ENCODE measurements at regions not wholly inside any gene's neighbourhood (a gene's known extent, or its start where the extent isn't known, plus 50 kb on each side); places are given as distances from the start of the nearest gene placed in this dataset.

DNA sequence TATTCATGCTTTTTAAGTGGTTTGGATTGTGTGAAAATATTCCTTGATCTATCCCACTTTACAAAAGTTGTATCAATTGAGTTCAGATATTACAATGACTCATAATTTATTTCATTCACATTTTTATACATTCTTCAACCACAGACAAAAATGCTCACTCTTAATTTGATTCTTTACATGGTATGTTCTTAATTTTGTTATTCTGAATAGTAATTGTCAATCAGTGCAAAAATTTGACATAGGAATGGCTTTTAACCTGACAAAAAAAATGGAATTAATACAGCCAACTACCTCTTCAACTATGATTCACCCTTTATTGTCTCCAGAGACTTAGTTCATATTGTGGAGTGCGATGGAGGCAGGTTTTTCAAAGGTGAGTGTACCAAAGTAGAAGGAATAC lies 1002.4 kb upstream of the ADGRL4 start:
- ATAC-seq (no peak), DNase-seq (ENCODE audit: low spot score in 2 of 2) (no peak)
- H3K27ac Mint-ChIP-seq: no peak overlapping the region
- peaks cover 6% of the 10 kb centered on the region for H3K9me3 Mint-ChIP-seq
- no peak overlapping the region for H3K4me3 Mint-ChIP-seq
- H3K36me3 Mint-ChIP-seq: no peaks in the 10 kb centered on the region
- H3K4me1 Mint-ChIP-seq: no peaks in the 10 kb centered on the region

DNA sequence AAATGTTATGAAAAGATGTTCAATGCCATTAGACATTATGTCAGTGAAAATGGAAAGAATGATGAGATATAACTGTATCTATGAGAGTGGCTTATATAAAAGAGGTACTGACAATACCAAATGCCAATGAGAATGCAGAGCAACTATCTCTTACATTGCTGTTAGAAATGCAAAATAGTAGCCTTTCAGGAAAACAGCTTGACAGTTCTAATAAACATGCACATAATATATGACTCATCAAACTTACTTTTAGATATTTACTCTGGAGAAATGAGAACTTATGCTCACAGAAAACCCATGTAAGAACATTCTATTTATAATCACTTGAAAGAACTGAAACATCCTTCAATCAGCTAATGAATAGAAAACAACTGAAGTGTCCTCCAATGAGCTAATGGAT lies 996.7 kb upstream of the ADGRL4 start:
- Mint-ChIP-seq H3K36me3 (no peaks in the 10 kb centered on the region), H3K9me3 (peaks cover 11% of the 10 kb centered on the region), H3K27ac (no peak overlapping the region), H3K4me1 (no peaks in the 10 kb centered on the region), H3K4me3 (no peak overlapping the region)
- DNase-seq (ENCODE audit: low spot score in 2 of 2) (no peak), ATAC-seq (no peak)

DNA sequence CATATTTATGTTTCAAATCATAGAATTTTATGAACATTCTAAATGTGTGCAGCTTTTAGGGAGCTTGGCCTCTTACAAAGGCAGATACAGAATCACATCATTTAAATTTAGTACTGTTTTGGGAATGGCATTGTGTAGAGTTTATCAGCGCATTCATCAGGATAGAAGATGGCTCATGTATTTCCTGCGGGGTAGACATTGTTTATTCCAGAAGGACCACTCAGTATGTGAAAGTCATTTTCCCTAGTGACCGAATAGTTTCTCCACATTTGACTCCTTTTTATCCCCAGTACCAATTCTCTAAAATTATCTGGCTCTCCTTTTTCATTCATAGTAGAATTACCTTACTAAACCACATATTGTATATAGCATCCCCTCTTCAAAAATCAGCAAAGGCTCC lies 981.9 kb upstream of the ADGRL4 start:
- H3K4me3 Mint-ChIP-seq: no peak overlapping the region

DNA sequence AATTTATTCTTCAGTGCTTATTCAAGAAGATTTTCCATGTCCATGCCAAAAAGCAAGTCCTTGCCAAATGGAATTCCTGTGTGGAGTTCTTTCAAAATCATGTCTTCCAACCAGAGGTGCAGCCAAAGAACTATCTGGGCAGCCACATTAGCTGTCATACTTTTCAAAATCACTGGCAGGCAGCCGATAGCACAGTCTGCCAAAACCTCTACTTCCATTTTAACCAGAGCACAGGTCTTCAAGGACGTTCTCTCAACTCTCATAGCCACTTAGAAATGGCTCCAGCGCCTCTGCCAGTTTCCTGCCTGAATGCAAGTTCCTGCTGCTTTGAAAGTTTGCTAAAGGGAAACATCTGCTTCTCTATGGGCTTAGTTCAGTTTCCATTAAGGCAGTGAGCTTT lies 975.7 kb upstream of the ADGRL4 start:
- Mint-ChIP-seq H3K36me3 (no peaks in the 10 kb centered on the region), H3K9me3 (peaks cover 28% of the 10 kb centered on the region), H3K4me3 (no peak overlapping the region), H3K4me1 (no peaks in the 10 kb centered on the region), H3K27ac (no peak overlapping the region)
- DNase-seq (ENCODE audit: low spot score in 2 of 2): no peak
- no peak for ATAC-seq

More for the DNA sequence above, 981.9 kb upstream of the ADGRL4 start:
- Mint-ChIP-seq H3K36me3 (no peaks in the 10 kb centered on the region), H3K9me3 (peaks cover 19% of the 10 kb centered on the region), H3K27ac (no peak overlapping the region), H3K4me1 (no peaks in the 10 kb centered on the region)
- no peak for DNase-seq (ENCODE audit: low spot score in 2 of 2)
- no peak for ATAC-seq

DNA sequence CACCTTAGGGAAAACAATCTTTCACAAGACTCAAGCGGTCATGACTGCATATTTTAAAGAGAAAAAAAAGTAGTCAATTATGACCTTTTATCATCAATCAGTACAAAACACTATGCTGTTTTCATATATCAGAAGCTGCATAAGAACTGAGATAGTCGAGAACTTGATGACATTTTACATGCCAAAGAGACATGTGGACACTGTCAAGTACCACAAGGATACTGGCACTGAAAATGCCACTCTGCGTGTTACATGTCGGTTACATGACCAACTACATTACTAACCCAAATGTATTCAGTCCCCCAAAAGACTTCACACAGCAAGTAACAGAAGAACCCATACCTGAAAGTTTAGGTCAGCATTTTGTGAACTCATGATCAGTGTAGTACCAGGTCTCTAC lies 975.0 kb upstream of the ADGRL4 start:
- ATAC-seq (no peak), DNase-seq (ENCODE audit: low spot score in 2 of 2) (no peak)
- H3K27ac Mint-ChIP-seq: no peak overlapping the region
- H3K4me3 Mint-ChIP-seq: no peak overlapping the region
- no peaks in the 10 kb centered on the region for H3K36me3 Mint-ChIP-seq
- no peaks in the 10 kb centered on the region for H3K4me1 Mint-ChIP-seq
- peaks cover 28% of the 10 kb centered on the region for H3K9me3 Mint-ChIP-seq

DNA sequence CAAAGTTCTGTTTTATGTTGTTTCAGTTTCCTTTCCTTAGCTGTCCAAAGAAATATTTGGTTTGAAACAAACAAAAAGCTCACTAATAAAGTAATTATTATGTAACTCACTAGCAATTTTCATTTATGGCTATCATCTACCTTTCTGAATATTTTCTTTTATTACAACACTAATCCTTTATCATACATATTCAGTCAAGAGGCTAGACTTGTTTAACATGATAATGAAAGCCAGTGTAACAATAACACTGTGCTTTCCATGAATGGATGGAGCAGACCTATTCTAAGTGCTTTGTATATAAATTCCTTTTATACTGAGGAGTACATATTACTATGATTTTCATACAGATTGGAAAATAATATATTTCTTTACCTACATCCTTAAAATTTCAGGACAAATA lies 972.8 kb upstream of the ADGRL4 start:
- Mint-ChIP-seq H3K36me3 (no peaks in the 10 kb centered on the region), H3K27ac (no peak overlapping the region), H3K9me3 (peaks cover 18% of the 10 kb centered on the region), H3K4me1 (no peaks in the 10 kb centered on the region), H3K4me3 (no peak overlapping the region)
- ATAC-seq: no peak
- no peak for DNase-seq (ENCODE audit: low spot score in 2 of 2)

DNA sequence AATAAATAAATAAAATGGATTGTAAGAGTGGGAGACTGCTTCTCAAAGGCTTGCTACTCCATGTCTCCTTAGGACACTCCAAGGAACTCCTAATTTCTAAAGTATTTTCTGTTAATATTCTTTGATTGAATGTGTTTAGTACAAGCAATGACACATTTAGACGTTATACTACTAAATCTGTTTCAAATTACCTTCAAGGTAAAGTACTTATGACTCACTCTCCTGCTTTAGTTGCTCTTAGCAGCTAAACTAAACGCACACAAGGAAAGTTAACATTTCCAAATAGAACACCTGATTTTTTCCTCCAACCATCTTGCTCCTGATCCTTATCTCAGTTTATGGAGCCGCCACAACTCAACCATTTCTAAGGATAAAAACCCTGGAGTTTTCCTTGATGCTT lies 969.8 kb upstream of the ADGRL4 start:
- Mint-ChIP-seq H3K4me3 (no peak overlapping the region), H3K9me3 (peaks cover 13% of the 10 kb centered on the region), H3K27ac (no peak overlapping the region), H3K4me1 (no peaks in the 10 kb centered on the region), H3K36me3 (no peaks in the 10 kb centered on the region)
- no peak for DNase-seq (ENCODE audit: low spot score in 2 of 2)
- ATAC-seq: no peak

DNA sequence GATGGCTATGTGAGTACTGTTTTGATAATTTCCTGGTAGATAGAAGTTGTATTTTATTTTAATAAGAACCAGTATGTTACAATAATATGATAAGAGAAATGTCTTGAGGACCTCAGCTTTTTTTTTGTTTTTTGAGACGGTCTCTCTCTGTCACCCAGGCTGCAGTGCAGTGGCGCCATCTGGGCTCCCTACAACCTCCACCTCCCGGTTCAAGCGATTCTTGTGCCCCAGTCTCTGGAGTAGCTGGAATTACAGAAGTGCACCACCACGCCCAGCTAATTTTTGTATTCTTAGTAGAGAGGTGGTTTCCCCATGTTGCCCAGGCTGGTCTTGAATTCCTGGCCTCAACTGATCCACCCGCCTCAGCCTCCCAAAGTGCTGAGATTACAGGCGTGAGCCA lies 968.1 kb upstream of the ADGRL4 start:
- Mint-ChIP-seq H3K27ac (no peak overlapping the region), H3K36me3 (no peaks in the 10 kb centered on the region), H3K4me3 (no peak overlapping the region), H3K9me3 (peaks cover 11% of the 10 kb centered on the region), H3K4me1 (no peaks in the 10 kb centered on the region)
- no peak for DNase-seq (ENCODE audit: low spot score in 2 of 2)
- no peak for ATAC-seq

DNA sequence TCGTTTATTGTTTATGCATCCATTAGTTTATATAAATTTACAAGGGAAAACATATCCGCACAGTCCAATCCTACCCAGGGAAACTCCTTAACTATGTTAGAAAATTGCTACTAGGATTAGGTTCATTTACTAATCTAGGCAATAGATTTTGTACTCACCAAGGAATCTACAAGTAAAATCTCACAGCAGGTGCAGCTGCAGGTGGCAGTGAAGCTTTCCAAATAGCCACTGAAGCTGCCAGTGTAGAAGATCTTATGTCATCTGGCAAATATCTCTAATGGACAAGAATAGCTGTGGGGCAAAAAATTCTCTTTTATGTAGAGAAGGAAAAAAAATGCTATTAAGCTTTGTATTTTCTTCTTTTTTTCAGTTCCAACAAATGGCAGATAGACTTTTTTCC lies 963.4 kb upstream of the ADGRL4 start:
- Mint-ChIP-seq H3K9me3 (peaks cover 10% of the 10 kb centered on the region), H3K4me3 (no peak overlapping the region)

DNA sequence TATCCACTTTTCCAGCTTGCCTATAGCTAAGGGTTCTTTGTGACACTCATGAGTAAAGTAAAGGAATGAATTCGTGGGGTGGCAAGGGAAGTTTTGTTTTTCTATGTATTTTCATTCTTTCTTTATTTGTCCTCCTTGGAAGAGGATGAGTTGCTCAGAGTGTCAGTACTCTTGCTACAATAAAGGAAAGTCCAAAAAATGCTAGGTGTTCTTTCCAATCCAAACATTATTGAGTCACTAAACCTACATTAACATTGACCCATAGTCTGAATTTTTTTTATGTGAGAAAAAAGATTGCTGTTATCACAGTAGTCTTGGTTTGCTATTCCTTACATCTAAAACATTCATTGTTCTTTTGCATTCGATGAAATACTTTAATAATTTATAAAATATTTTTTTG lies 959.9 kb upstream of the ADGRL4 start:
- no peak for DNase-seq (ENCODE audit: low spot score in 2 of 2)
- no peaks in the 10 kb centered on the region for H3K36me3 Mint-ChIP-seq
- ATAC-seq: no peak
- H3K4me3 Mint-ChIP-seq: no peak overlapping the region
- no peak overlapping the region for H3K27ac Mint-ChIP-seq
- peaks cover 17% of the 10 kb centered on the region for H3K9me3 Mint-ChIP-seq
- H3K4me1 Mint-ChIP-seq: no peaks in the 10 kb centered on the region

More for the DNA sequence above, 963.4 kb upstream of the ADGRL4 start:
- no peaks in the 10 kb centered on the region for H3K36me3 Mint-ChIP-seq
- no peaks in the 10 kb centered on the region for H3K4me1 Mint-ChIP-seq
- DNase-seq (ENCODE audit: low spot score in 2 of 2) (no peak), ATAC-seq (no peak)
- no peak overlapping the region for H3K27ac Mint-ChIP-seq

DNA sequence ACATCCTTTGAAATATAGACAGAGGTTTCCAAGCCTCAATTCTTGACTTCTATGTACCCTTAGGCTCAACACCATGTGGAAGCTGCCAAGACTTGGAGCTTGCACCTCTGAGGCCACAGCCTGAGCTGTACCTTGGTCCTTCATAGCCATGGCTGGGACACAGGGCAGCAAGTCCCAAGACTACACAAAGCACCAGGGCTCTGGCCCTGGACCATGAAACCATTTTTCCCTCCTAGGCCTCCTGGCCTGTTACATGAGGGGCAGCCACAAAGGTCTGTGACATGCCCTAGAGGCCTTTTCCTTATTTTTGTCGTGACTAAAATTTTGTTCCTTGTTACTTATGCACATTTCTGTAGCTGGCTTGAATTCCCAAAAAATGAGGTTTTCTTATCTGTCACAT lies 953.1 kb upstream of the ADGRL4 start:
- Mint-ChIP-seq H3K4me3 (no peak overlapping the region), H3K27ac (no peak overlapping the region), H3K36me3 (no peaks in the 10 kb centered on the region), H3K4me1 (no peaks in the 10 kb centered on the region), H3K9me3 (peaks cover 23% of the 10 kb centered on the region)
- ATAC-seq: no peak
- DNase-seq (ENCODE audit: low spot score in 2 of 2): no peak

DNA sequence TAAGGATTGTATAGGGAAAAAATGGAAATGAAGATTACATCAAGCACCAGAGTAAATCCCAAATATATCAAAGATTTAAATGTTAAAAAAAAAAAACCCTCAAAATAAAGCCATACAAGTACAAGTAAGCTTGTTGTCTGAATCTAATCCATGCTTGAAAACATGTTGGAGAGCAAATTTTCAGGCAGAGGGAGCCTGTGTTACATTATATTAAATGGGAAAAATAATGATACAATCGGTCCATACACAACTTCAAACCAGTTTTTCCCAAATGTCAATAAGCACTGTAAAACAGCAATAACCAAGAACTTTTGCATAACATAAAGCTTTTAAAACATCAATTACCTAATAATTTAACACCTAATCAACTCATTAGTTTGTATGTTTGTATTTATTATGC lies 949.4 kb upstream of the ADGRL4 start:
- Mint-ChIP-seq H3K4me3 (no peak overlapping the region), H3K27ac (no peak overlapping the region), H3K4me1 (no peaks in the 10 kb centered on the region), H3K9me3 (peaks cover 30% of the 10 kb centered on the region), H3K36me3 (no peaks in the 10 kb centered on the region)
- ATAC-seq (no peak), DNase-seq (ENCODE audit: low spot score in 2 of 2) (no peak)

DNA sequence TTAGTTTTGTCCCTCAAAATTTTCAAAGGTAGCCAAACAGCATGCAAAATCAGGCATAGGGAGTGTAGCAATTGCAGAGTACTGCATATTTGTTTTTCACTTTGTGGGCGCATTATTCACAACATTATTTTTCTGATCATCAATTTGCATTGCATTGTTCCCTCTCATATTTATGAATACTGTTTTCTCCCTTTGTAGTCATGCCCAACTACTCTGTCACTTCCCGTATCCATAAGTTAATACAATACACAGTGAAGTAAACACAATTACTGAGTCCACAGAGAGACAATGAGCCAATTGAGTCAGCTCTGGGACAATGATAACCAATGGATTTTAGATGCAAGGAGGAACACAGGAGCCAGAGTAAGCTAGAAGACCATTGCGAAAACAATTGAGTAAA lies 944.0 kb upstream of the ADGRL4 start:
- no peaks in the 10 kb centered on the region for H3K36me3 Mint-ChIP-seq
- no peaks in the 10 kb centered on the region for H3K4me1 Mint-ChIP-seq
- ATAC-seq (no peak), DNase-seq (ENCODE audit: low spot score in 2 of 2) (no peak)
- H3K27ac Mint-ChIP-seq: no peak overlapping the region
- H3K9me3 Mint-ChIP-seq: peaks cover 24% of the 10 kb centered on the region
- H3K4me3 Mint-ChIP-seq: no peak overlapping the region

DNA sequence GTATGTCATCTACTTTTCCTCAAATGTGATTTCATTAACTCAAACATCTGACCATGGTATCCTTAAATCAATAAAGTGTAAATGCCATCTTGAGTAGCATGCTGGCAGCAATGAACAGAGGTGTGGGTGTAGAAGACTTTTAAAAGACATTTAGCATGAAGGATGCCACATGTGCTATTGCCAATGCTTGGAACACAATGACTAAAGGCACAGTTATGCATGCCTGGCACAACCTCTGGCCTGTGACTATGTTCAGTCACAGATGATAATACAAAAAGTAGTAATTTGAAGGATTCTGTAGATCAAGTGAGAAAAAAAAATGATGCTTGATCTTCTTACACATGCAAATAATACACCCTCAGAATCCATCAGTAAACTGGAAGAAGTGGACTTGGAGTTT lies 938.9 kb upstream of the ADGRL4 start:
- no peaks in the 10 kb centered on the region for H3K4me1 Mint-ChIP-seq
- no peaks in the 10 kb centered on the region for H3K36me3 Mint-ChIP-seq
- no peak overlapping the region for H3K27ac Mint-ChIP-seq
- DNase-seq (ENCODE audit: low spot score in 2 of 2) (no peak), ATAC-seq (no peak)
- H3K9me3 Mint-ChIP-seq: peaks cover 5% of the 10 kb centered on the region
- H3K4me3 Mint-ChIP-seq: no peak overlapping the region

DNA sequence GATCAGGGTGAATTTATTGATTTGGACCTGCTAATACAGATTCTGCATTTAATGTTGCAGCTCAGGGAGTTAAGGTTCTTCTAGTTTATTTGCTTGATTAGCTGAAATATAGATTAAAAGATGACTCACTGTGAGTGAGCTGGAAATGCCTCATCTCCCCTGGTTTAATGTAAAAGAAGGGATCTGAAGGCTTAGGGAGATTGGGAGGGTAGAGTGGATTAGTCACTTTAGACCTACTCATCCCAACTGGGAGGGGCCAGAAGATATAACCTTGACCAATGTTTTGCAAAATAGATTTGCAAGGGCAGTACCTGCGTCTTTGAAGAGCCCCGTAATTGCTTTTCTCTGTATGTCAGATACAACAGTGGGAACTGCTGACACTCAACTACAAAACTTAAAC lies 922.8 kb upstream of the ADGRL4 start:
- Mint-ChIP-seq H3K36me3 (no peaks in the 10 kb centered on the region), H3K4me1 (no peaks in the 10 kb centered on the region)
- DNase-seq (ENCODE audit: low spot score in 2 of 2): no peak

DNA sequence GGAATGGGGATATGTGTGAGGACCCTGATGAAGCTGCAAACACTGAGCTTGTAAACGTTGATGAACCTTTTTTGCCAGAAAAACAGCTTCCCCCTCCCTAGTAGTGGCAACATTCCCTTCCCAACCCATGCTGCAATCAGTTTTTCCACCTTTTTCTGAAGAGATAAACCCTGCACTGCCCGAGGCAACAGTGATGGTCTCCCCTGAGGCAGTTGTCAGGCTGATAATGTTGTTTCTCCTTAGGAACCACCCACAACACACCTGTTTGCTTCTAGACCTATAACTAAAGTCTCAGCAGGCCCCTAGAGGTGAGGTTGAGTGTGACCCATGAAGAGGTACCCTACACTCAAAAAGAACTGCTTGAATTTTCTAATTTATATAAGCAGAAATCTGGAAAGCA lies 922.4 kb upstream of the ADGRL4 start:
- Mint-ChIP-seq H3K4me3 (no peak overlapping the region), H3K27ac (no peak overlapping the region), H3K4me1 (no peaks in the 10 kb centered on the region), H3K36me3 (no peaks in the 10 kb centered on the region), H3K9me3 (peaks cover 13% of the 10 kb centered on the region)
- ATAC-seq (no peak), DNase-seq (ENCODE audit: low spot score in 2 of 2) (no peak)

More for the DNA sequence above, 922.8 kb upstream of the ADGRL4 start:
- peaks cover 16% of the 10 kb centered on the region for H3K9me3 Mint-ChIP-seq
- ATAC-seq: no peak
- no peak overlapping the region for H3K27ac Mint-ChIP-seq
- H3K4me3 Mint-ChIP-seq: no peak overlapping the region

DNA sequence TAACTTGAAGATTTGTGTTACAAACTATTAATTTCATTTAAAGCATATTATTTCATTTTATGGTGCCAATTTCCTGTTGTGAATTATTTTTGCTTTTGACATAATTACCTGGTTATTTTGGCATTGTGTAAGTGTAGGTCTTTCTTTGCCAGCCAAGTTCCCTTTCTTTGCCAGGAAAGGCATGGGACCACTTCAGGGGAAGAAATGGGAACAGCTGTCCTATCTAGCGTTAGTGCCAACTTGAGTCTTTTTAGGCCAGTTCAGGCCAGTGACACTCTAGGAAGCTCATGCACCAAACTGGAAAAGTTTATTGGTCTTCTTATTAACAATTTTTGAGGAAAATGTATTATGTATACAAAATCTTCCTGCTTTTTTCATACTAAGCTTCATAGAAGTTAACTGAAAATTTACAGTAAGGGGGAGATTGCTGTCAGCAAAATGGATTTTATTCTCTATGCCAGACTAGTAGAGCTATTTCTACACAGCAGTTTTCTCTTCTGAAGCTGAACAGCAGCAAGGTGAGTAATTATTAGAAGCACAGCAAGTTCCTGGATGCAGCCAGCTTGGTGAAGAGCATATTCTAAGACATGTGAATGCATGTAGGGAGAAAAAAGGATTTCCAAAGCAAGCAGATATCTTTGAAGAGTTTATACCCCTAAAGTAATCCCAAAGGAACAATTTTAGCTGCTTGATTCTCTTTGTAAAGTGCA lies 914.6 kb upstream of the ADGRL4 start:
- Mint-ChIP-seq H3K4me1 (no peaks in the 10 kb centered on the region), H3K9me3 (peaks cover 19% of the 10 kb centered on the region), H3K36me3 (no peaks in the 10 kb centered on the region), H3K27ac (no peak overlapping the region), H3K4me3 (no peak overlapping the region)
- ATAC-seq (no peak), DNase-seq (ENCODE audit: low spot score in 2 of 2) (no peak)

Data from stimulated activated effector memory CD8-positive, alpha-beta T cell treated with anti-CD3 and anti-CD28 coated beads, Interleukin-12 subunit alpha, Interleukin-12 subunit beta, amount 100 ng/mL, for 72 hours (primary cell).